ENCODE measurements at regions not wholly inside any gene's neighbourhood (a gene's known extent, or its start where the extent isn't known, plus 50 kb on each side); places are given as distances from the start of the nearest gene placed in this dataset.
"Not testable (repeated sequence)": the region's sequence is repeated elsewhere in the genome, so short reads cannot be mapped to it uniquely, and the experiment has no call there.

- Histone ChIP-seq H3K36me3 (ENCODE audit: control insufficient read depth in 2 of 3, insufficient read depth in 3 of 3, low read length in 3 of 3) (no peaks in the 10 kb centered on the region), H3K4me3 (ENCODE audit: low read length in 3 of 3) (no peak overlapping the region), H3K9me3 (ENCODE audit: control insufficient read depth in 2 of 3, insufficient read depth in 1 of 3, low read length in 3 of 3) (no peaks in the 10 kb centered on the region), H3K27ac (ENCODE audit: low read depth in 2 of 2, low read length in 2 of 2) (no peak overlapping the region), H3K27me3 (ENCODE audit: control insufficient read depth, insufficient read depth, low read length) (no peaks in the 10 kb centered on the region), H3K4me1 (ENCODE audit: control insufficient read depth in 2 of 3, insufficient read depth in 2 of 3, low read depth in 1 of 3, low read length in 3 of 3) (no peaks in the 10 kb centered on the region), H3K9ac (ENCODE audit: low read length in 3 of 3) (no peak overlapping the region)
- TF ChIP-seq CTCF (IDR thresholded peaks at IDR 0.05; ENCODE audit: borderline replicate concordance, extremely low read depth, insufficient read depth): no peak
- intact Hi-C loops (cut with DNase I): no loop called here
- no peak for DNase-seq
- no peak for FAIRE-seq
Observed at GRCh38 chr7:121498816-121499215, 102.7 kb upstream of the FAM3C start.

- FAIRE-seq; H3K4me1 ChIP-seq (ENCODE audit: control insufficient read depth in 2 of 3, insufficient read depth in 2 of 3, low read depth in 1 of 3, low read length in 3 of 3); H3K4me3 ChIP-seq (ENCODE audit: low read length in 3 of 3); H3K9ac ChIP-seq (ENCODE audit: low read length in 3 of 3); H3K27ac ChIP-seq (ENCODE audit: low read depth in 2 of 2, low read length in 2 of 2); H3K9me3 ChIP-seq (ENCODE audit: control insufficient read depth in 2 of 3, insufficient read depth in 1 of 3, low read length in 3 of 3); intact Hi-C loops (cut with DNase I); H3K27me3 ChIP-seq (ENCODE audit: control insufficient read depth, insufficient read depth, low read length); DNase-seq; H3K36me3 ChIP-seq (ENCODE audit: control insufficient read depth in 2 of 3, insufficient read depth in 3 of 3, low read length in 3 of 3): not testable (repeated sequence)
Observed at GRCh38 chr7:121497545-121497944, 101.4 kb upstream of the FAM3C start.

- H3K36me3 ChIP-seq (ENCODE audit: control insufficient read depth in 2 of 3, insufficient read depth in 3 of 3, low read length in 3 of 3): no peaks in the 10 kb centered on the region
- no peaks in the 10 kb centered on the region for H3K4me1 ChIP-seq (ENCODE audit: control insufficient read depth in 2 of 3, insufficient read depth in 2 of 3, low read depth in 1 of 3, low read length in 3 of 3)
- no peak overlapping the region for H3K4me3 ChIP-seq (ENCODE audit: low read length in 3 of 3)
- no peak overlapping the region for H3K27ac ChIP-seq (ENCODE audit: low read depth in 2 of 2, low read length in 2 of 2)
- no peak overlapping the region for H3K9ac ChIP-seq (ENCODE audit: low read length in 3 of 3)
- H3K9me3 ChIP-seq (ENCODE audit: control insufficient read depth in 2 of 3, insufficient read depth in 1 of 3, low read length in 3 of 3): no peaks in the 10 kb centered on the region
- no peak for DNase-seq
- FAIRE-seq: no peak
- no peaks in the 10 kb centered on the region for H3K27me3 ChIP-seq (ENCODE audit: control insufficient read depth, insufficient read depth, low read length)
- intact Hi-C loops (cut with DNase I): no loop called here
- TF ChIP-seq CTCF (IDR thresholded peaks at IDR 0.05; ENCODE audit: borderline replicate concordance, extremely low read depth, insufficient read depth): no peak
Observed at GRCh38 chr7:121494516-121494915, 98.4 kb upstream of the FAM3C start.

GRCh38 chr7:121493553-121493952, 97.4 kb upstream of the FAM3C start:
- FAIRE-seq (no peak), DNase-seq (no peak)
- Histone ChIP-seq H3K4me1 (ENCODE audit: control insufficient read depth in 2 of 3, insufficient read depth in 2 of 3, low read depth in 1 of 3, low read length in 3 of 3) (no peaks in the 10 kb centered on the region), H3K9ac (ENCODE audit: low read length in 3 of 3) (no peak overlapping the region), H3K9me3 (ENCODE audit: control insufficient read depth in 2 of 3, insufficient read depth in 1 of 3, low read length in 3 of 3) (no peaks in the 10 kb centered on the region), H3K27ac (ENCODE audit: low read depth in 2 of 2, low read length in 2 of 2) (no peak overlapping the region), H3K4me3 (ENCODE audit: low read length in 3 of 3) (no peak overlapping the region), H3K36me3 (ENCODE audit: control insufficient read depth in 2 of 3, insufficient read depth in 3 of 3, low read length in 3 of 3) (no peaks in the 10 kb centered on the region), H3K27me3 (ENCODE audit: control insufficient read depth, insufficient read depth, low read length) (no peaks in the 10 kb centered on the region)
- intact Hi-C loops (cut with DNase I): no loop called here
- TF ChIP-seq CTCF (IDR thresholded peaks at IDR 0.05; ENCODE audit: borderline replicate concordance, extremely low read depth, insufficient read depth): no peak
